Mesenchymal stem cell (in vitro differentiated cells and primary cell): ENCODE measurements at regions not wholly inside any gene's neighbourhood (a gene's known extent, or its start where the extent isn't known, plus 50 kb on each side); places are given as distances from the start of the nearest gene placed in this dataset.
"Not testable (repeated sequence)": the region's sequence is repeated elsewhere in the genome, so short reads cannot be mapped to it uniquely, and the experiment has no call there.

Experiments
- DNase-seq: peaks from one replicate; pipeline ENCODE4 v3.0.0-alpha.2; 2013
- H2AFZ ChIP-seq: one replicate; pipeline ENCODE4 v1.6.1; 2013; ENCODE audit warnings: low read depth, mild to moderate bottlenecking, control low read depth, inconsistent platforms, low read length, moderate library complexity
- H2AK5ac ChIP-seq: 2 replicates; pipeline ENCODE4 v1.6.1; 2013; ENCODE audit warnings: low read length, moderate library complexity, mild to moderate bottlenecking, inconsistent platforms; ENCODE audit not compliant: severe bottlenecking
- H2BK120ac ChIP-seq: one replicate; pipeline ENCODE4 v1.6.1; 2013; ENCODE audit warnings: low read depth, mild to moderate bottlenecking, inconsistent platforms, low read length, moderate library complexity
- H2BK12ac ChIP-seq, 2 experiments: one replicate each; pipeline ENCODE4 v1.6.1; 2013; ENCODE audit warnings: inconsistent platforms in 2 of 2, low read length in 2 of 2, mild to moderate bottlenecking in 2 of 2, moderate library complexity in 2 of 2, control low read depth in 1 of 2
- H2BK15ac ChIP-seq: one replicate; pipeline ENCODE4 v1.6.1; 2013; ENCODE audit warnings: mild to moderate bottlenecking, low read depth, inconsistent platforms; ENCODE audit not compliant: poor library complexity, severe bottlenecking
- H2BK5ac ChIP-seq: 2 replicates; pipeline ENCODE4 v1.6.1; 2013; ENCODE audit warnings: low read depth, mild to moderate bottlenecking, low read length, control low read depth, inconsistent platforms; ENCODE audit not compliant: poor library complexity, severe bottlenecking
- H3K14ac ChIP-seq, 2 experiments: one replicate each; pipeline ENCODE4 v1.6.1; 2013; ENCODE audit warnings: inconsistent platforms in 2 of 2, low read length in 2 of 2, control low read depth in 1 of 2, mild to moderate bottlenecking in 1 of 2, moderate library complexity in 1 of 2
- H3K18ac ChIP-seq, 2 experiments: one replicate each; pipeline ENCODE4 v1.6.1; 2013; ENCODE audit warnings: inconsistent platforms in 2 of 2, low read length in 2 of 2, control low read depth in 1 of 2, low read depth in 1 of 2, mild to moderate bottlenecking in 1 of 2
- H3K23ac ChIP-seq, 2 experiments: one replicate each; pipeline ENCODE4 v1.6.1; 2013; ENCODE audit warnings: inconsistent platforms in 2 of 2, low read length in 2 of 2, mild to moderate bottlenecking in 2 of 2, moderate library complexity in 2 of 2, control low read depth in 1 of 2
- H3K27ac ChIP-seq: 2 replicates; pipeline ENCODE4 v1.5.1; 2013; ENCODE audit warnings: mild to moderate bottlenecking, moderate library complexity, low read length, control low read depth, inconsistent platforms; ENCODE audit not compliant: poor library complexity, severe bottlenecking
- H3K27me3 ChIP-seq, 2 experiments: 2 replicates each; pipeline versions ENCODE4 v1.6.1 to v1.7.0; 2013; ENCODE audit warnings: low read length in 2 of 2, mild to moderate bottlenecking in 2 of 2, moderate library complexity in 2 of 2, control low read depth in 1 of 2, inconsistent platforms in 1 of 2; ENCODE audit not compliant: control insufficient read depth in 1 of 2, insufficient read depth in 1 of 2
- H3K36me3 ChIP-seq, 2 experiments: 2 replicates each; pipeline versions ENCODE4 v1.6.1 to v1.7.0; 2013; ENCODE audit warnings: low read length in 2 of 2, control low read depth in 1 of 2, inconsistent platforms in 1 of 2, low read depth in 1 of 2, mild to moderate bottlenecking in 1 of 2; ENCODE audit not compliant: insufficient read depth in 2 of 2, control insufficient read depth in 1 of 2
- H3K4ac ChIP-seq, 2 experiments: one replicate each; pipeline ENCODE4 v1.6.1; 2013; ENCODE audit warnings: inconsistent platforms in 2 of 2, low read length in 2 of 2, mild to moderate bottlenecking in 2 of 2, moderate library complexity in 2 of 2, control low read depth in 1 of 2, low read depth in 1 of 2
- H3K4me1 ChIP-seq: 2 replicates; pipeline ENCODE4 v1.6.1; 2013; ENCODE audit warnings: low read depth, low read length, control low read depth; ENCODE audit not compliant: control insufficient read depth, insufficient read depth
- H3K4me2 ChIP-seq: 2 replicates; pipeline ENCODE4 v1.6.1; 2013; ENCODE audit warnings: low read length, mild to moderate bottlenecking, inconsistent platforms; ENCODE audit not compliant: poor library complexity, severe bottlenecking
- H3K4me3 ChIP-seq, 2 experiments: 2 replicates each; pipeline versions ENCODE4 v1.5.1 to v1.7.0; 2013; ENCODE audit warnings: low read length in 2 of 2, mild to moderate bottlenecking in 2 of 2, control low read depth in 1 of 2, low read depth in 1 of 2; ENCODE audit not compliant: insufficient read depth in 1 of 2
- H3K79me1 ChIP-seq: replicated peaks from 2 replicates; pipeline ENCODE4 v1.6.1; 2013; ENCODE audit warnings: mild to moderate bottlenecking, control low read depth, low read length, inconsistent platforms; ENCODE audit not compliant: poor library complexity, severe bottlenecking
- H3K9ac ChIP-seq: 2 replicates; pipeline ENCODE4 v1.7.0; 2013; ENCODE audit warnings: mild to moderate bottlenecking, low read length, moderate library complexity
- H3K9me3 ChIP-seq: 2 replicates; pipeline ENCODE4 v1.7.0; 2013; ENCODE audit warnings: mild to moderate bottlenecking, low read length; ENCODE audit not compliant: control insufficient read depth
- H4K8ac ChIP-seq: one replicate; pipeline ENCODE4 v1.6.1; 2013; ENCODE audit warnings: inconsistent platforms, mild to moderate bottlenecking, low read length, moderate library complexity
- H4K91ac ChIP-seq: one replicate; pipeline ENCODE4 v1.6.1; 2013; ENCODE audit warnings: mild to moderate bottlenecking, low read length, inconsistent platforms
- WGBS: methylation state at CpG from one replicate; pipeline ENCODE4 v1.1.7; 2013; ENCODE audit warnings: mixed read lengths; 5-methylcytosine and 5-hydroxymethylcytosine counted together

- Histone ChIP-seq H4K8ac (no peak overlapping the region), H3K9me3 (no peaks in the 10 kb centered on the region)
- 82% methylated on average over 21 of the region's 21 CpGs for WGBS
These were observed 277.5 kb upstream of the C1orf174 start for GRCh38 chr1:4177425-4178150.

GRCh38 chr1:4178501-4179113 lies 278.5 kb upstream of the C1orf174 start:
- DNase-seq: no peak
- 77% methylated on average over 11 of the region's 11 CpGs for WGBS

More at GRCh38 chr1:4177425-4178150, 277.5 kb upstream of the C1orf174 start:
- Histone ChIP-seq H3K4ac (no peak overlapping the region), H3K4me2 (no peak overlapping the region), H2BK15ac (no peak overlapping the region), H3K36me3 (no peaks in the 10 kb centered on the region), H3K4me3 (no peak overlapping the region), H3K9ac (no peak overlapping the region), H4K91ac (no peak overlapping the region), H3K4me1 (no peaks in the 10 kb centered on the region), H2BK120ac (no peak overlapping the region), H2AFZ (no peak overlapping the region), H3K23ac (no peak overlapping the region), H3K79me1 (no peaks in the 10 kb centered on the region), H2BK5ac (no peak overlapping the region), H3K18ac (no peak overlapping the region), H3K27me3 (no peaks in the 10 kb centered on the region), H2BK12ac (no peak overlapping the region), H3K27ac (no peak overlapping the region), H2AK5ac (no peak overlapping the region), H3K14ac (no peak overlapping the region)
- DNase-seq: no peak

DNA sequence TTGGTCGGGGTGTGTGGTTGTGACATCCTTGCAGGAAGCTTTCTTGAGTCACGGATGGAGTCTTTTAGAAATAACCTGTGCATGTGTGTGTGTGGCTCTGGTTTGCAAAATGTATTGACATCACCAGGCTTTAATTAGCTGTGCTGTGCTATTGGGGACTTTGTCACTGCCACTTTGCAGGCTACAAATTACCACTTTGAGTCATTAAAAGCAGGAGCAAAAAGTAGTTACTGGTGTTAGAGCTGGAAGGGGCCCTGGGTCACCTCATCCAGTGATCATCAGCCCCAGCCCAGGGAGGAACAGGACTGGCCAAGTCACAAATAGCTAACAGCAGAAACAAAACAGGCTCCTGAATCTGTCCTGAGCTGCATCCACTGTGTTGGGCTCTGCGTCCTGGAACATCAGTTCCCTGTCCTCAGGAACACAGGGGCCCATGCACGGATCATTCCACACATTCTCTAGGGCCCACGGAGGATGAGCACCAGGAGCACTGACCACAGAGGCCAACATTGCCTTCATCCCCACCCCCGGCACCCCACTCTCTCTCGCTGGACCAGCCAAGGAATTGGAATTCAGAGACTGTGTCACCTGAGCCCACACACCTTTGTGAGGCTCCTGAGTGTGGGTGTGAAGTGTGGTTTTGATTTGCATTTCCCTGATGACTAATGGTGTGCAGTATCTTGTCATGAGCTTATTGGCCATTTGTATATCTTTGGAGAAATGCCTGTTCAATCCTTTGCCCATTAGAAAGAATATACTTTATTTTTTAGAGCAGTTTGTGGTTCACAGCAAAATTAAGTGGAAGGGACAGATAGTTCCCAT lies 280.1 kb upstream of the C1orf174 start:
- H3K18ac ChIP-seq: no peak overlapping the region
- no peak overlapping the region for H3K27ac ChIP-seq
- no peak overlapping the region for H3K9ac ChIP-seq
- DNase-seq: no peak
- H3K79me1 ChIP-seq: no peaks in the 10 kb centered on the region
- no peak overlapping the region for H2AFZ ChIP-seq
- WGBS: 65% methylated on average over 7 of the region's 7 CpGs
- H4K8ac ChIP-seq: no peak overlapping the region
- no peaks in the 10 kb centered on the region for H3K4me1 ChIP-seq
- H2BK15ac ChIP-seq: no peak overlapping the region
- H2AK5ac ChIP-seq: no peak overlapping the region
- H3K23ac ChIP-seq: no peak overlapping the region
- no peak overlapping the region for H4K91ac ChIP-seq
- no peak overlapping the region for H2BK5ac ChIP-seq
- H3K4me3 ChIP-seq: no peak overlapping the region
- no peak overlapping the region for H3K4me2 ChIP-seq
- H3K27me3 ChIP-seq: no peaks in the 10 kb centered on the region
- H3K14ac ChIP-seq: no peak overlapping the region
- no peaks in the 10 kb centered on the region for H3K9me3 ChIP-seq
- H2BK12ac ChIP-seq: no peak overlapping the region
- H3K4ac ChIP-seq: no peak overlapping the region
- H3K36me3 ChIP-seq: no peaks in the 10 kb centered on the region
- H2BK120ac ChIP-seq: no peak overlapping the region

More at GRCh38 chr1:4178501-4179113, 278.5 kb upstream of the C1orf174 start:
- no peak overlapping the region for H2AFZ ChIP-seq
- no peak overlapping the region for H3K4me2 ChIP-seq
- H3K18ac ChIP-seq: no peak overlapping the region
- no peak overlapping the region for H2BK12ac ChIP-seq
- no peak overlapping the region for H4K8ac ChIP-seq
- H3K79me1 ChIP-seq: no peaks in the 10 kb centered on the region
- H3K14ac ChIP-seq: no peak overlapping the region
- H4K91ac ChIP-seq: no peak overlapping the region
- no peaks in the 10 kb centered on the region for H3K4me1 ChIP-seq
- no peak overlapping the region for H2AK5ac ChIP-seq
- no peak overlapping the region for H3K23ac ChIP-seq
- H2BK120ac ChIP-seq: no peak overlapping the region
- H2BK15ac ChIP-seq: no peak overlapping the region
- no peaks in the 10 kb centered on the region for H3K9me3 ChIP-seq
- H3K4ac ChIP-seq: no peak overlapping the region
- no peak overlapping the region for H3K27ac ChIP-seq
- no peak overlapping the region for H2BK5ac ChIP-seq
- H3K27me3 ChIP-seq: no peaks in the 10 kb centered on the region
- H3K4me3 ChIP-seq: no peak overlapping the region
- H3K9ac ChIP-seq: no peak overlapping the region
- H3K36me3 ChIP-seq: no peaks in the 10 kb centered on the region

DNA sequence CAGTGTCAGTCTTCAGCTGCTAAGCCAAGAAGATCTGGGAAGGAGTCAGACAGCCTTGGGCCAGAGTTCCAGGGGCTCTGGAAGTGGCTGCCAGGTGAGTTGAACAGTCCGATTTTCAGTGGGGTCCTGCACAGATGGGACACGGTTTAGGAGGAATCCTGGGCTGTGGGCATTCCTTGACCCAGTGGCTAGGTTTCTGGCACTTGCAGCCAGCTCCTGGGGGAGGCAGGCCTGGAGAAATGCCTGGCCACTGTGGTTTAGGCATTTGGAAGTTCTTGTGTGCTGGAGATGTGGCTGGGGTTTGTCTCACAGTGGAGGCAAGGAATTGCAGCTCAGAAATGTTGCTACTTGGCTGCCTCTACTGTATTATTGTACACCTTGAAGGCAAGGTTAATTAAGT lies 286.4 kb upstream of the C1orf174 start:
- H2AFZ ChIP-seq, DNase-seq, H2BK5ac ChIP-seq, H2BK15ac ChIP-seq, H3K9ac ChIP-seq, H3K23ac ChIP-seq, H2AK5ac ChIP-seq, H3K14ac ChIP-seq, H3K4me1 ChIP-seq, H3K27me3 ChIP-seq, H2BK120ac ChIP-seq, H2BK12ac ChIP-seq, H3K18ac ChIP-seq, H3K4ac ChIP-seq, H3K9me3 ChIP-seq, H3K4me2 ChIP-seq, H4K91ac ChIP-seq, H3K27ac ChIP-seq, H3K4me3 ChIP-seq, H3K79me1 ChIP-seq, H4K8ac ChIP-seq, H3K36me3 ChIP-seq: not testable (repeated sequence)
- 67% methylated on average over 2 of the region's 2 CpGs for WGBS
